ENCODE measurements at regions not wholly inside any gene's neighbourhood (a gene's known extent, or its start where the extent isn't known, plus 50 kb on each side); places are given as distances from the start of the nearest gene placed in this dataset.

- DNase-seq, result no peak
Measured at GRCh38 chr9:2465516-2465915, 156.1 kb upstream of the VLDLR start.

- DNase-seq, result no peak
Measured at GRCh38 chr9:2465921-2466460, 155.6 kb upstream of the VLDLR start.

- DNase-seq, result no peak
Measured at GRCh38 chr9:2466703-2467102, 154.9 kb upstream of the VLDLR start.

- no peak for DNase-seq
Measured at GRCh38 chr9:2469681-2470221, 151.8 kb upstream of the VLDLR start.

- DNase-seq, result no peak
Measured at GRCh38 chr9:2473681-2474080, 147.9 kb upstream of the VLDLR start.

GRCh38 chr9:2477755-2478154 lies 143.8 kb upstream of the VLDLR start:
- DNase-seq, result no peak

- no peak for DNase-seq
Measured at GRCh38 chr9:2478421-2478820, 143.2 kb upstream of the VLDLR start.

- no peak for DNase-seq
Measured at GRCh38 chr9:2479056-2479565, 142.5 kb upstream of the VLDLR start.

- DNase-seq, result no peak
Measured at GRCh38 chr9:2480255-2480837, 141.2 kb upstream of the VLDLR start.

GRCh38 chr9:2481216-2481615 lies 140.4 kb upstream of the VLDLR start:
- DNase-seq, result no peak

GRCh38 chr9:2486988-2487387 lies 134.6 kb upstream of the VLDLR start:
- no peak for DNase-seq

- DNase-seq, result no peak
Measured at GRCh38 chr9:2489838-2490314, 131.7 kb upstream of the VLDLR start.

GRCh38 chr9:2492161-2492560 lies 129.4 kb upstream of the VLDLR start:
- DNase-seq, result no peak

GRCh38 chr9:2493109-2493508 lies 128.5 kb upstream of the VLDLR start:
- no peak for DNase-seq

- DNase-seq, result no peak
Measured at GRCh38 chr9:2493529-2493928, 128.1 kb upstream of the VLDLR start.

- no peak for DNase-seq
Measured at GRCh38 chr9:2494562-2494961, 127.0 kb upstream of the VLDLR start.

- DNase-seq, result no peak
Measured at GRCh38 chr9:2495221-2496005, 126.2 kb upstream of the VLDLR start.

GRCh38 chr9:2496169-2496568 lies 125.4 kb upstream of the VLDLR start:
- DNase-seq, result no peak

- no peak for DNase-seq
Measured at GRCh38 chr9:2496934-2497333, 124.7 kb upstream of the VLDLR start.

GRCh38 chr9:2497666-2498400 lies 123.8 kb upstream of the VLDLR start:
- no peak for DNase-seq

- DNase-seq, result no peak
Measured at GRCh38 chr9:2502210-2502609, 119.4 kb upstream of the VLDLR start.

- no peak for DNase-seq
Measured at GRCh38 chr9:2502760-2503159, 118.8 kb upstream of the VLDLR start.

- no peak for DNase-seq
Measured at GRCh38 chr9:2506321-2506720, 115.3 kb upstream of the VLDLR start.
